ENCODE measurements at regions not wholly inside any gene's neighbourhood (a gene's known extent, or its start where the extent isn't known, plus 50 kb on each side); places are given as distances from the start of the nearest gene placed in this dataset.

GRCh38 chr3:101950510-101950909 lies 101.2 kb downstream of the NFKBIZ start:
- H3K27me3 ChIP-seq (replicated peaks; ENCODE audit: insufficient read depth, low read depth, low read length, poor library complexity): no peaks in the 10 kb centered on the region
- peaks cover 3% of the 10 kb centered on the region for H3K4me1 ChIP-seq (ENCODE audit: insufficient read depth, low read length, poor library complexity, severe bottlenecking)
- no TSS peak for BruUV-seq (replicated peaks)
- H3K27ac ChIP-seq (ENCODE audit: low read depth, low read length, poor library complexity, severe bottlenecking): no peak overlapping the region
- no peak for DNase-seq (ENCODE audit: low spot score)
- POLR2A ChIA-PET (ENCODE audit: low non-redundant PET): no interaction called here
- H3K4me3 ChIP-seq (ENCODE audit: low read depth, low read length, poor library complexity, severe bottlenecking): no peak overlapping the region
- intact Hi-C loops (cut with micrococcal nuclease; ENCODE audit: unreplicated experiment): no loop called here
- no peaks in the 10 kb centered on the region for H3K36me3 ChIP-seq (ENCODE audit: insufficient read depth, low read length, poor library complexity, severe bottlenecking)
- no peaks in the 10 kb centered on the region for H3K9me3 ChIP-seq (ENCODE audit: low read depth, low read length, poor library complexity, severe bottlenecking)
- TF ChIP-seq EZH2 (IDR thresholded peaks at IDR 0.05; ENCODE audit: borderline replicate concordance, low read depth, low read length, poor library complexity, severe bottlenecking): no peak
- no peak for TF ChIP-seq CTCF (conservative IDR thresholded peaks at IDR 0.05; ENCODE audit: low read depth, low read length)
- CTCF ChIA-PET: no interaction called here

GRCh38 chr3:101950985-101951733 lies 101.8 kb downstream of the NFKBIZ start:
- no TSS peak for BruUV-seq (replicated peaks)
- ChIA-PET CTCF (no interaction called here), POLR2A (ENCODE audit: low non-redundant PET) (no interaction called here)
- H3K4me3 ChIP-seq (ENCODE audit: low read depth, low read length, poor library complexity, severe bottlenecking): no peak overlapping the region
- no peaks in the 10 kb centered on the region for H3K27me3 ChIP-seq (replicated peaks; ENCODE audit: insufficient read depth, low read depth, low read length, poor library complexity)
- H3K27ac ChIP-seq (ENCODE audit: low read depth, low read length, poor library complexity, severe bottlenecking): no peak overlapping the region
- no peaks in the 10 kb centered on the region for H3K36me3 ChIP-seq (ENCODE audit: insufficient read depth, low read length, poor library complexity, severe bottlenecking)
- TF ChIP-seq EZH2 (IDR thresholded peaks at IDR 0.05; ENCODE audit: borderline replicate concordance, low read depth, low read length, poor library complexity, severe bottlenecking) (no peak), CTCF (conservative IDR thresholded peaks at IDR 0.05; ENCODE audit: low read depth, low read length) (no peak)
- intact Hi-C loops (cut with micrococcal nuclease; ENCODE audit: unreplicated experiment): no loop called here
- H3K9me3 ChIP-seq (ENCODE audit: low read depth, low read length, poor library complexity, severe bottlenecking): no peaks in the 10 kb centered on the region
- DNase-seq (ENCODE audit: low spot score): no peak
- H3K4me1 ChIP-seq (ENCODE audit: insufficient read depth, low read length, poor library complexity, severe bottlenecking): peaks cover 3% of the 10 kb centered on the region

GRCh38 chr3:101954361-101954760 lies 105.0 kb downstream of the NFKBIZ start:
- Histone ChIP-seq H3K27ac (ENCODE audit: low read depth, low read length, poor library complexity, severe bottlenecking) (no peak overlapping the region), H3K27me3 (replicated peaks; ENCODE audit: insufficient read depth, low read depth, low read length, poor library complexity) (no peaks in the 10 kb centered on the region), H3K4me3 (ENCODE audit: low read depth, low read length, poor library complexity, severe bottlenecking) (no peak overlapping the region), H3K9me3 (ENCODE audit: low read depth, low read length, poor library complexity, severe bottlenecking) (no peaks in the 10 kb centered on the region), H3K36me3 (ENCODE audit: insufficient read depth, low read length, poor library complexity, severe bottlenecking) (no peaks in the 10 kb centered on the region), H3K4me1 (ENCODE audit: insufficient read depth, low read length, poor library complexity, severe bottlenecking) (peaks cover 3% of the 10 kb centered on the region)
- BruUV-seq (replicated peaks): no TSS peak
- no peak for TF ChIP-seq CTCF (conservative IDR thresholded peaks at IDR 0.05; ENCODE audit: low read depth, low read length)
- TF ChIP-seq EZH2 (IDR thresholded peaks at IDR 0.05; ENCODE audit: borderline replicate concordance, low read depth, low read length, poor library complexity, severe bottlenecking): no peak
- intact Hi-C loops (cut with micrococcal nuclease; ENCODE audit: unreplicated experiment): no loop called here
- POLR2A ChIA-PET (ENCODE audit: low non-redundant PET): no interaction called here
- CTCF ChIA-PET: no interaction called here
- no peak for DNase-seq (ENCODE audit: low spot score)

Measured in A673 (cell line).